Coronary artery (tissue), 2 donors: ENCODE measurements at regions not wholly inside any gene's neighbourhood (a gene's known extent, or its start where the extent isn't known, plus 50 kb on each side); places are given as distances from the start of the nearest gene placed in this dataset.

ENCODE experiments used
- DNase-seq: peaks from one replicate; pipeline ENCODE4 v3.0.0-alpha.2; 2017; ENCODE audit warnings: low spot score
- H3K27ac ChIP-seq, 2 donors: fragments of 200-600 bp; sonication (generic); one replicate each; pipeline ENCODE4 v1.5.1; 2016 to 2019
- H3K4me3 ChIP-seq: fragments of 200-600 bp; sonication (generic); 2 replicates; pipeline ENCODE4 v1.5.1; 2016; ENCODE audit warnings: mild to moderate bottlenecking, moderate library complexity
- CTCF ChIP-seq: fragments of 200-600 bp; sonication (generic); IDR thresholded peaks from one replicate; pipeline ENCODE4 v1.5.1; 2019; ENCODE audit warnings: antibody characterized with exemption

- no peak for DNase-seq
- TF ChIP-seq CTCF: no peak
- Histone ChIP-seq H3K27ac (no peak overlapping the region), H3K4me3 (no peak overlapping the region)
These were observed 819.9 kb downstream of the BRINP3 start for GRCh38 chr1:189657715-189658114.

- no peak overlapping the region for H3K4me3 ChIP-seq
- no peak overlapping the region for H3K27ac ChIP-seq
- DNase-seq: no peak
- no peak for TF ChIP-seq CTCF
These were observed 819.3 kb downstream of the BRINP3 start for GRCh38 chr1:189658381-189658780.

GRCh38 chr1:189659731-189660130 is 817.9 kb downstream of the BRINP3 start:
- no peak for DNase-seq
- Histone ChIP-seq H3K4me3 (no peak overlapping the region), H3K27ac (no peak overlapping the region)
- no peak for TF ChIP-seq CTCF

- DNase-seq: no peak
- TF ChIP-seq CTCF: no peak
- Histone ChIP-seq H3K27ac (no peak overlapping the region), H3K4me3 (no peak overlapping the region)
These were observed 815.5 kb downstream of the BRINP3 start for GRCh38 chr1:189662190-189662589.

DNA sequence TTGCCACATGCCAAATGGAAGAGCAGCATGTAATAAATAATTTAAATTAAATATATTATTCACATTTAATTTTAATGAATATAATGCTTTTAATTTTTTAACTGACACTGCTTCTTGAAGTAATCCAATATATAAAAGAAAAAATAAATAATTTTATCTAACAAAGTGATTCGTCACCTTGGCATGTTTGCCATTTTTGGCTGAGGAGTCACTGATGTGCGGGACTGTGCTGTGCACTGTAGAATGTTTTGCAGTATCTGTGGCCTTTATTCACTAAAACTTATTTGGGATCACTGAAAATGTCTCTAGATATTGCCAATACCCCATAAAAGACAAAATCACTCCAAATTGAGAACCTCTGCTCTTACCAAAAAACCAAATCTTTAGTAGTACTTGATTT is 807.8 kb downstream of the BRINP3 start:
- Histone ChIP-seq H3K27ac (no peak overlapping the region), H3K4me3 (no peak overlapping the region)
- no peak for DNase-seq
- TF ChIP-seq CTCF: no peak

DNA sequence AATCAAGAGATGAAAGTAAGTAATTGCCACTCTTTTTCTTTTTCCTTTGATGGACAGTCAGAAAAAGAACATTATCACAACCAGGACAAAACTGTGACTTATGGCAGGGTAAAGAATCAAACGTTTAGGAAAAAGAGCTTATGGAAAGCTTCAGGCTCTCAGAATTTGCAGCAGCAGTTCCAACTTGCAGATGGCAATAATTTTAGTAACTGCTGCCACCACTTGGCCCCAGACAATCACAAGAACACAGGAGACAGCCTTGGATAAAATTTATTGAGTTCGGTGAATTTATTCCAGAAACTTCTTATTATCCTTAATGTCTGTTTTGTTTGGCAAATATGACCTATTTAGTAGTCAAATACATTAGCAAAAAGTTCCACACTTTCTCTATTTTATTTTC is 804.4 kb downstream of the BRINP3 start:
- Histone ChIP-seq H3K27ac (no peak overlapping the region), H3K4me3 (no peak overlapping the region)
- no peak for DNase-seq
- TF ChIP-seq CTCF: no peak

DNA sequence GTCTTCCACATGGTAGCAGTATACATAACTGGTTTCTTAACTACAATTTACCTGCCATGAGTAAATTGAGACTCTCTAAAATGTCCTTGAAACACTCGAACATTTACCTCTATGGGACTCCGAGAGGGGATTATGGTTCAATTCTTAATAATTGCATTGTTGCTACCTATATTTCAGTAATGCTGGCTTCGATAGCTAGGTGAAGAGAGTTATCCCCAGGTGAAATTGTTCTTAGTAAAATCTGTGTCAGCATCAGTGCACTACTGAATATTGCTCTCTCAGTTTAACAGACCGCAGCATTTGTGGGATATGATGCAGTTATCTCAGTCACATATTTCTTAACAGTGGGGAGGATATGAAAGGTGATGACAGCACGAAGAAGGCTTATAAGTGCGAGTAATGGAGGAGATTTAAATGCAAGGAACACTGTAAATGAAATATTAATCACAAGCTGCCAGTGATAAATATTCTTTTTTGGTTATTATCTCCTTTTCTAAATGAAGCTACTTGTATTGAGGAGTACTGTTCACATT is 801.9 kb downstream of the BRINP3 start:
- Histone ChIP-seq H3K4me3 (no peak overlapping the region), H3K27ac (no peak overlapping the region)
- DNase-seq: no peak

More for the DNA sequence above, 801.9 kb downstream of the BRINP3 start:
- no peak for TF ChIP-seq CTCF
